ENCODE measurements at regions not wholly inside any gene's neighbourhood (a gene's known extent, or its start where the extent isn't known, plus 50 kb on each side); places are given as distances from the start of the nearest gene placed in this dataset.
"Not testable (repeated sequence)": the region's sequence is repeated elsewhere in the genome, so short reads cannot be mapped to it uniquely, and the experiment has no call there.

DNA sequence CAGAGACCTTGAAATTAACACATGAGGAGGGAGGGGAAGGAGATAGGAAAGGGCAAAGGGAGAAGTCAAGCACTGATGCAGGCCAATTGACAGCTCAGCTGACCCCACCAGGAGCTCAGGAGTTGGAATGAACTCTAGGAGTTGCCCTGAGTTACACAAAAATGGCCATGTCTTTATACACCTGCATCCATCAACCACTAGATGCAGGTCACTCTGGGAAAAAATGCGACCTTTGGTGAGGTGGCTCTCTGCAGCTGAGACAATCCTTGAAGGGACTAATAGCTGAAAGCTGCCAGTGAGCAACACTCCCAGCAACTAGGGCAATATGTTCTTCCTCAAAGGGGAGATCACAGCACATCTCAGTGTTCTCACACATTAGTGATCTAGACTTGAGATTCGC lies 222.8 kb downstream of the RBM26 start:
- no TSS peak for BruUV-seq (replicated peaks)
- Histone ChIP-seq H3K9me3 (ENCODE audit: low read length) (no peaks in the 10 kb centered on the region), H3K4me1 (ENCODE audit: insufficient read depth, low read length, poor library complexity, severe bottlenecking) (no peaks in the 10 kb centered on the region), H3K4me2 (ENCODE audit: low read length) (no peak overlapping the region), H3K27ac (ENCODE audit: low read depth, low read length, poor library complexity, severe bottlenecking) (no peak overlapping the region), H4K20me1 (ENCODE audit: insufficient read depth, low read length) (no peaks in the 10 kb centered on the region), H3K9me2 (ENCODE audit: insufficient read depth, low read length) (no peaks in the 10 kb centered on the region), H3K4me3 (ENCODE audit: low read depth, low read length, poor library complexity, severe bottlenecking) (no peak overlapping the region), H3K36me3 (ENCODE audit: insufficient read depth, low read length) (no peaks in the 10 kb centered on the region), H2AFZ (ENCODE audit: low read length) (no peak overlapping the region), H3K79me2 (ENCODE audit: insufficient read depth, low read depth, low read length) (no peaks in the 10 kb centered on the region)
- CTCF ChIA-PET (ENCODE audit: unreplicated experiment) = interaction anchor here (0.5 kb wide), 1 partner anchor 1443 kb away, joined by 4 read pairs; no protein-coding TSS in a partner anchor
- POLR2A ChIA-PET = interaction anchor here (0.7 to 1.2 kb wide), 2 partner anchors 10 to 583 kb away, joined by 4 read pairs; no protein-coding TSS in a partner anchor
- no peak for DNase-seq (ENCODE audit: low spot score)
- intact Hi-C loops (cut with micrococcal nuclease; ENCODE audit: unreplicated experiment) = no loop called here
- no peak for TF ChIP-seq EZH2phosphoT487 (IDR thresholded peaks at IDR 0.05; ENCODE audit: borderline replicate concordance, low read depth, low read length)
- TF ChIP-seq, protein P1, sequence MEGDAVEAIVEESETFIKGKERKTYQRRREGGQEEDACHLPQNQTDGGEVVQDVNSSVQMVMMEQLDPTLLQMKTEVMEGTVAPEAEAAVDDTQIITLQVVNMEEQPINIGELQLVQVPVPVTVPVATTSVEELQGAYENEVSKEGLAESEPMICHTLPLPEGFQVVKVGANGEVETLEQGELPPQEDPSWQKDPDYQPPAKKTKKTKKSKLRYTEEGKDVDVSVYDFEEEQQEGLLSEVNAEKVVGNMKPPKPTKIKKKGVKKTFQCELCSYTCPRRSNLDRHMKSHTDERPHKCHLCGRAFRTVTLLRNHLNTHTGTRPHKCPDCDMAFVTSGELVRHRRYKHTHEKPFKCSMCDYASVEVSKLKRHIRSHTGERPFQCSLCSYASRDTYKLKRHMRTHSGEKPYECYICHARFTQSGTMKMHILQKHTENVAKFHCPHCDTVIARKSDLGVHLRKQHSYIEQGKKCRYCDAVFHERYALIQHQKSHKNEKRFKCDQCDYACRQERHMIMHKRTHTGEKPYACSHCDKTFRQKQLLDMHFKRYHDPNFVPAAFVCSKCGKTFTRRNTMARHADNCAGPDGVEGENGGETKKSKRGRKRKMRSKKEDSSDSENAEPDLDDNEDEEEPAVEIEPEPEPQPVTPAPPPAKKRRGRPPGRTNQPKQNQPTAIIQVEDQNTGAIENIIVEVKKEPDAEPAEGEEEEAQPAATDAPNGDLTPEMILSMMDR (conservative IDR thresholded peaks at IDR 0.05; ENCODE audit: low read length) = no peak

DNA sequence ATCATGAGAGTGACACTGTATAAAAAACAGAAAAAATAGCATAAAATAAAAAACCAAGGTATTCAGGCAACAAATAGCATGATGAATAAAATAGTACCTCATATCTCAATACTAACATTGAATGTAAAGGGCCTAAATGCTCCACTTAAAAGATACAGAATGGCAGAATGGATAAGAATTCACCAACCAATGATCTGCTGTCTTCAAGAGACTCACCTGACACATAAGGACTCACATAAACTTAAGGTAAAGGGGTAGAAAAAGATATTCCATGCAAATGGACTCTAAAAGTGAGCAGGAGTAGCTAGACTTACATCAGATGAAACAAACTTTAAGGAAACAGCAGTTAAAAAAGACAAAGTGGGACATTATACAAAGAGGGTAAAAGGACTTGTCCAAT lies 232.4 kb downstream of the RBM26 start:
- H3K9me2 ChIP-seq (ENCODE audit: insufficient read depth, low read length); H3K9me3 ChIP-seq (ENCODE audit: low read length); H3K4me1 ChIP-seq (ENCODE audit: insufficient read depth, low read length, poor library complexity, severe bottlenecking); H2AFZ ChIP-seq (ENCODE audit: low read length); H3K27ac ChIP-seq (ENCODE audit: low read depth, low read length, poor library complexity, severe bottlenecking); H3K79me2 ChIP-seq (ENCODE audit: insufficient read depth, low read depth, low read length); H3K4me3 ChIP-seq (ENCODE audit: low read depth, low read length, poor library complexity, severe bottlenecking); DNase-seq (ENCODE audit: low spot score); H3K4me2 ChIP-seq (ENCODE audit: low read length); intact Hi-C loops (cut with micrococcal nuclease; ENCODE audit: unreplicated experiment); H3K36me3 ChIP-seq (ENCODE audit: insufficient read depth, low read length); CTCF ChIA-PET (ENCODE audit: unreplicated experiment); H4K20me1 ChIP-seq (ENCODE audit: insufficient read depth, low read length); BruUV-seq (replicated peaks): not testable (repeated sequence)
- POLR2A ChIA-PET = interaction anchor here (0.7 to 1.0 kb wide), 2 partner anchors 9 to 64 kb away, joined by 3 read pairs; no protein-coding TSS in a partner anchor

DNA sequence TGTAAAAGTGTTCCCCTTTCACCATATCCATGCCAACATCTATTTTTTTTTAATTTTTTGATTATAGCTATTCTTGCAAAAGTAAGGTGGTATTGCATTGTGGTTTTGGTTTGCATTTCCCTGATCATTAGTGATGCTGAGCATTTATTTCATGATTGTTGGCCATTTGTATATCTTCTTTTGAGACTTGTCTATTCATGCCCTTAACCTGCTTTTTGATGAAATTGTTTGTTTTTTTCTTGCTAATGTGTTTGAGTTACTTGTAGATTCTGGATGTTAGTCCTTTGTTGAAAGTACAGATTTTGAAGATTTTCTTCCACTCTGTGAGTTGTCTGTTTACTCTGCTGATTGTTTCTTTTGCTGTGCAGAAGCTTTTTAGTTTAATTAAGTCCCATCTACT lies 233.1 kb downstream of the RBM26 start:
- H3K36me3 ChIP-seq (ENCODE audit: insufficient read depth, low read length); DNase-seq (ENCODE audit: low spot score); CTCF ChIA-PET (ENCODE audit: unreplicated experiment); H3K4me3 ChIP-seq (ENCODE audit: low read depth, low read length, poor library complexity, severe bottlenecking); H3K79me2 ChIP-seq (ENCODE audit: insufficient read depth, low read depth, low read length); H4K20me1 ChIP-seq (ENCODE audit: insufficient read depth, low read length); H3K27ac ChIP-seq (ENCODE audit: low read depth, low read length, poor library complexity, severe bottlenecking); H3K4me2 ChIP-seq (ENCODE audit: low read length); H3K4me1 ChIP-seq (ENCODE audit: insufficient read depth, low read length, poor library complexity, severe bottlenecking); H2AFZ ChIP-seq (ENCODE audit: low read length); H3K9me3 ChIP-seq (ENCODE audit: low read length); H3K9me2 ChIP-seq (ENCODE audit: insufficient read depth, low read length); intact Hi-C loops (cut with micrococcal nuclease; ENCODE audit: unreplicated experiment); BruUV-seq (replicated peaks): not testable (repeated sequence)
- POLR2A ChIA-PET = interaction anchor here (0.9 kb wide), 1 partner anchor 10 kb away, joined by 4 read pairs; no protein-coding TSS in a partner anchor

All from OCI-LY7 (cell line).